HUES48 (cell line): ENCODE measurements at regions not wholly inside any gene's neighbourhood (a gene's known extent, or its start where the extent isn't known, plus 50 kb on each side); places are given as distances from the start of the nearest gene placed in this dataset.

ENCODE experiments used
- H3K27ac ChIP-seq: one replicate; pipeline ENCODE4 v1.7.0; 2013; ENCODE audit warnings: low read depth, low read length, inconsistent platforms
- H3K27me3 ChIP-seq: 2 replicates; pipeline ENCODE4 v1.6.1; 2013; ENCODE audit warnings: mild to moderate bottlenecking, low read length; ENCODE audit not compliant: control insufficient read depth, insufficient read depth
- H3K36me3 ChIP-seq: 2 replicates; pipeline ENCODE4 v1.6.1; 2013; ENCODE audit warnings: low read length; ENCODE audit not compliant: control insufficient read depth, insufficient read depth
- H3K4me1 ChIP-seq: 2 replicates; pipeline ENCODE4 v1.6.1; 2013; ENCODE audit warnings: mild to moderate bottlenecking, low read length; ENCODE audit not compliant: control insufficient read depth, insufficient read depth
- H3K4me3 ChIP-seq: 2 replicates; pipeline ENCODE4 v1.5.1; 2013; ENCODE audit warnings: mild to moderate bottlenecking, low read depth, low read length
- H3K9ac ChIP-seq: 2 replicates; pipeline ENCODE4 v1.6.1; 2013; ENCODE audit warnings: mild to moderate bottlenecking, low read depth, low read length, moderate library complexity
- H3K9me3 ChIP-seq: 2 replicates; pipeline ENCODE4 v1.6.1; 2013; ENCODE audit warnings: low read length; ENCODE audit not compliant: control insufficient read depth, insufficient read depth

GRCh38 chr16:48487287-48487686 lies 102.1 kb upstream of the SIAH1 start:
- no peak overlapping the region for H3K4me3 ChIP-seq
- H3K27me3 ChIP-seq: no peaks in the 10 kb centered on the region
- H3K9me3 ChIP-seq: no peaks in the 10 kb centered on the region
- no peaks in the 10 kb centered on the region for H3K36me3 ChIP-seq
- no peak overlapping the region for H3K9ac ChIP-seq
- H3K4me1 ChIP-seq: no peaks in the 10 kb centered on the region
- H3K27ac ChIP-seq: no peak overlapping the region

- no peak overlapping the region for H3K4me3 ChIP-seq
- no peak overlapping the region for H3K9ac ChIP-seq
- peaks cover 10% of the 10 kb centered on the region for H3K4me1 ChIP-seq
- H3K27me3 ChIP-seq: no peaks in the 10 kb centered on the region
- H3K27ac ChIP-seq: no peak overlapping the region
- H3K9me3 ChIP-seq: no peaks in the 10 kb centered on the region
- no peaks in the 10 kb centered on the region for H3K36me3 ChIP-seq
These were observed 96.6 kb upstream of the SIAH1 start for GRCh38 chr16:48481772-48482171.

DNA sequence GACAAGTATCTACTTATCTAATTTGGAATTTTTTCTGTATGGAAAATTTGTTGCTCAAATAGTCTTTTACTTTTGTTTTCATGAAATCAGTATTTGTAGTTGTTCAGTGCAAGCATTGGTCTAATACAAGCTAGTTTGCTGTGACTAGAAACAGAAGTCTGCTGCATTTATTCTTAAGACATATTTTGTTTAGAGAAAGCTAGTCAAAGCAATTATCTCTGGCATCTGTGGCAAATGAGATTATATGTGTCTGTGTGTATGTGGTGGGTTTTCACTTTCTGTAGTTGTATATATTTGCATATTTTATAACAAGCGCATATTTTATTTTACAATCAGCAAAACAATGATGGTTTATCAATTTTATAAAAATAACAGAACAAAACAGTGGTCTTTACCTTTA lies 96.0 kb upstream of the SIAH1 start:
- H3K36me3 ChIP-seq: no peaks in the 10 kb centered on the region
- no peaks in the 10 kb centered on the region for H3K9me3 ChIP-seq
- H3K27ac ChIP-seq: no peak overlapping the region
- H3K27me3 ChIP-seq: no peaks in the 10 kb centered on the region
- H3K4me3 ChIP-seq: no peak overlapping the region
- H3K4me1 ChIP-seq: peaks cover 10% of the 10 kb centered on the region
- no peak overlapping the region for H3K9ac ChIP-seq

DNA sequence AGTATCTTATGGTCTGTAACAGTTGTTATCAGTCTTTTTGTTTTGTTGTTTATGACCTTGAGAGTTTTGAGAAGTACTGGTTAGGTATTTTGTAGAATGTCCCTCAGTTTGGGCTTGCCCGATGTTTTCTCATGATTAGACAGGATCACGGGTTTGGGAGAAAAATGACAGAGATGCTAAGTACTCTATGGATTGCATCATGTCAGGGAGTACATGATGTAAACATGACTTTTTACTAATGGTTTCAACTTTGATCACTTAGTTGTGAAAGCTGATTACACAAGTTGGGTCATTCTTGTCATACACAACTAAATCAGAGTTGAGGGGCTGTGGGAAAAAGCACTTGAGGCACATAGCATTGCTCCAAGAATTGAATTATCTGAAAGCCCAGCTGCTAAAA lies 94.7 kb upstream of the SIAH1 start:
- H3K9me3 ChIP-seq: no peaks in the 10 kb centered on the region
- H3K9ac ChIP-seq: no peak overlapping the region
- H3K4me3 ChIP-seq: no peak overlapping the region
- no peak overlapping the region for H3K27ac ChIP-seq
- no peaks in the 10 kb centered on the region for H3K36me3 ChIP-seq
- no peaks in the 10 kb centered on the region for H3K27me3 ChIP-seq
- peaks cover 10% of the 10 kb centered on the region for H3K4me1 ChIP-seq

- no peaks in the 10 kb centered on the region for H3K36me3 ChIP-seq
- H3K27me3 ChIP-seq: no peaks in the 10 kb centered on the region
- peak overlapping the region; percentile 21 for H3K27ac ChIP-seq
- no peak overlapping the region for H3K4me3 ChIP-seq
- H3K4me1 ChIP-seq: peaks cover 10% of the 10 kb centered on the region
- no peaks in the 10 kb centered on the region for H3K9me3 ChIP-seq
- no peak overlapping the region for H3K9ac ChIP-seq
These were observed 94.1 kb upstream of the SIAH1 start for GRCh38 chr16:48479329-48479728.

- H3K36me3 ChIP-seq: no peaks in the 10 kb centered on the region
- H3K4me3 ChIP-seq: peak overlapping the region; percentile 2; the same call in 1 of the 2 replicates
- peaks cover 10% of the 10 kb centered on the region for H3K4me1 ChIP-seq
- no peaks in the 10 kb centered on the region for H3K9me3 ChIP-seq
- H3K27me3 ChIP-seq: no peaks in the 10 kb centered on the region
- no peak overlapping the region for H3K27ac ChIP-seq
- H3K9ac ChIP-seq: no peak overlapping the region
These were observed 93.2 kb upstream of the SIAH1 start for GRCh38 chr16:48478393-48478792.

DNA sequence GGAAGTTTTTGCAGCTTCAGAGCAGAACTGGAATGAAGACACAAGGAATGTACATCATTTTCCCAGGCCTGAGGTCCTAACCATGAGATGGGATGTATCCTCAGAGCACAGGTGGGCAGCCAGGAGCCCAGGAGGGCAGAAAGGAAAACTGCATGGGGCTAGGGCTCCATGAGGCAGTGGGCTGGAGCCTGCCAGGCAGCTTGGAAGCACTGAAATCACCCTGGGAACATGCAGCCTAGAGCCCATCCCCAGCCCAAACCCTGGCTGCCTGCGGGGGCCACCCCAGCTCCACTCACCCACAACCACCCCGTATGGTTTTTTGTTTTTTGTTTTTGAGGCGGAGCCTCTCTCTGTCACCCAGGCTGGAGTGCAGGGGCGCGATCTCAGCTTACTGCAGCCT lies 86.2 kb upstream of the SIAH1 start:
- Histone ChIP-seq H3K4me1 (no peaks in the 10 kb centered on the region), H3K27ac (no peak overlapping the region), H3K9me3 (no peaks in the 10 kb centered on the region), H3K9ac (no peak overlapping the region), H3K36me3 (no peaks in the 10 kb centered on the region), H3K4me3 (no peak overlapping the region), H3K27me3 (no peaks in the 10 kb centered on the region)

GRCh38 chr16:48462106-48462740 lies 77.0 kb upstream of the SIAH1 start:
- H3K9ac ChIP-seq: no peak overlapping the region
- H3K36me3 ChIP-seq: no peaks in the 10 kb centered on the region
- no peak overlapping the region for H3K27ac ChIP-seq
- H3K4me3 ChIP-seq: no peak overlapping the region
- no peaks in the 10 kb centered on the region for H3K27me3 ChIP-seq
- no peaks in the 10 kb centered on the region for H3K9me3 ChIP-seq
- H3K4me1 ChIP-seq: no peaks in the 10 kb centered on the region

- Histone ChIP-seq H3K4me1 (no peaks in the 10 kb centered on the region), H3K9ac (no peak overlapping the region), H3K27me3 (no peaks in the 10 kb centered on the region), H3K9me3 (no peaks in the 10 kb centered on the region), H3K36me3 (no peaks in the 10 kb centered on the region), H3K4me3 (no peak overlapping the region), H3K27ac (no peak overlapping the region)
These were observed 74.0 kb upstream of the SIAH1 start for GRCh38 chr16:48459167-48459566.

GRCh38 chr16:48454051-48454450 lies 68.8 kb upstream of the SIAH1 start:
- no peaks in the 10 kb centered on the region for H3K36me3 ChIP-seq
- no peak overlapping the region for H3K9ac ChIP-seq
- no peaks in the 10 kb centered on the region for H3K27me3 ChIP-seq
- H3K4me1 ChIP-seq: no peaks in the 10 kb centered on the region
- H3K27ac ChIP-seq: no peak overlapping the region
- H3K4me3 ChIP-seq: no peak overlapping the region
- no peaks in the 10 kb centered on the region for H3K9me3 ChIP-seq

- Histone ChIP-seq H3K4me3 (no peak overlapping the region), H3K27ac (no peak overlapping the region), H3K9ac (no peak overlapping the region), H3K9me3 (no peaks in the 10 kb centered on the region), H3K36me3 (no peaks in the 10 kb centered on the region), H3K27me3 (no peaks in the 10 kb centered on the region), H3K4me1 (no peaks in the 10 kb centered on the region)
These were observed 68.0 kb upstream of the SIAH1 start for GRCh38 chr16:48452991-48453760.
